Esophagus muscularis mucosa (tissue), 4 donors: ENCODE measurements at regions not wholly inside any gene's neighbourhood (a gene's known extent, or its start where the extent isn't known, plus 50 kb on each side); places are given as distances from the start of the nearest gene placed in this dataset.

Source experiments
- DNase-seq: peaks from one replicate; pipeline ENCODE4 v3.0.0-alpha.2; 2017; ENCODE audit errors: extremely low spot score
- H3K27ac ChIP-seq, 4 donors: fragments of 200-600 bp; sonication (generic); replicated peaks in 1 of 4; 1 replicate in 3 of 4; 2 replicates in 1 of 4; pipeline ENCODE4 v1.5.1; 2016 to 2019; ENCODE audit warnings: mild to moderate bottlenecking in 1 of 4
- H3K27me3 ChIP-seq, 4 donors: fragments of 200-600 bp; sonication (generic); one replicate each; pipeline versions ENCODE4 v1.5.1 to v1.6.0; 2016 to 2019
- H3K36me3 ChIP-seq, 4 donors: fragments of 200-600 bp; sonication (generic); one replicate each; pipeline ENCODE4 v1.5.1; 2016 to 2019
- H3K4me1 ChIP-seq, 4 donors: fragments of 200-600 bp; sonication (generic); one replicate each; pipeline ENCODE4 v1.5.1; 2016 to 2019
- H3K4me3 ChIP-seq, 4 donors: fragments of 200-600 bp; sonication (generic); 1 replicate in 2 of 4; 2 replicates in 2 of 4; pipeline ENCODE4 v1.5.1; 2016 to 2019; ENCODE audit warnings: mild to moderate bottlenecking in 4 of 4, moderate library complexity in 1 of 4
- H3K9me3 ChIP-seq, 4 donors: fragments of 200-600 bp; sonication (generic); 1 replicate in 3 of 4; 2 replicates in 1 of 4; pipeline ENCODE4 v1.5.1; 2016 to 2019
- CTCF ChIP-seq, 3 experiments: fragments of 200-600 bp in 2 of 3; fragments of 450-650 bp in 1 of 3; sonication (generic) in 2 of 3; IDR thresholded peaks; one replicate each; pipeline ENCODE4 v1.5.1; 2017 to 2019; ENCODE audit warnings: antibody characterized with exemption in 3 of 3, mild to moderate bottlenecking in 2 of 3, moderate library complexity in 1 of 3
- EP300 ChIP-seq: sonication (generic); formaldehyde crosslinking; IDR thresholded peaks from one replicate; pipeline ENCODE4 v1.6.1; 2017; ENCODE audit warnings: antibody characterized with exemption
- POLR2A ChIP-seq: fragments of 450-650 bp; IDR thresholded peaks from one replicate; pipeline ENCODE4 v1.6.1; 2017; ENCODE audit warnings: antibody characterized with exemption, moderate library complexity, mild to moderate bottlenecking, low read depth
- POLR2AphosphoS5 ChIP-seq, 2 donors: sonication (generic); formaldehyde crosslinking; IDR thresholded peaks; one replicate each; pipeline ENCODE4 v1.6.1; 2017; ENCODE audit warnings: antibody characterized with exemption in 2 of 2
- WGBS: methylation state at CpG from one replicate; pipeline ENCODE4 v1.1.5; 2018; 5-methylcytosine and 5-hydroxymethylcytosine counted together
- intact Hi-C: fragments of 100-400 bp; cut with DNase I; formaldehyde crosslinking; loops from one replicate; pipeline ENCODE4 v1.15.1; 2023

DNA sequence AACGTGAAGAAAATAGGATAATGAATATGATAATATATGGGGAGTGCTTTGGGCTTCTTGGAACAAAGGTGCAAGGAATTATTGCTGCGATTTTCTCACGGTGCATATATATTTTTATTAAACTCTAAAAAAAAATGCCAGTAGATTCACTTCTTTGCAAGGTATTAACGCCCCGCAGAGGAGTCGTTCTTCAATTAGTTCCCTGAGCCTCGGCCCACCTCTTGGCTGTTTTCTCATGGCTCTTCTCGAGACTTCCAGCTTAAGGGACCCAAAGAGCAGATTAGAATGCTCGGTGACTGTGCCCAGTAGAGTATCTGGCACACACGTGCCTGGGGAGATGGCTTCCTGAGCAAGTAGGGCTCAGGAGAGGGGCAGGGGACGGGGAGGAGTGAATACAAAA lies 367.4 kb downstream of the MID1IP1 start:
- H3K27ac ChIP-seq: no peak overlapping the region
- H3K9me3 ChIP-seq: no peaks in the 10 kb centered on the region
- DNase-seq: no peak
- no peak for TF ChIP-seq EP300
- TF ChIP-seq CTCF (IDR thresholded peaks at IDR 0.05): no peak
- no peak for TF ChIP-seq POLR2A
- no peak for TF ChIP-seq POLR2AphosphoS5 (IDR thresholded peaks at IDR 0.05)
- H3K27me3 ChIP-seq: no peaks in the 10 kb centered on the region
- 80% methylated on average over 11 of the region's 11 CpGs for WGBS
- H3K4me1 ChIP-seq: no peaks in the 10 kb centered on the region
- intact Hi-C loops: no loop called here
- no peaks in the 10 kb centered on the region for H3K36me3 ChIP-seq
- H3K4me3 ChIP-seq: no peak overlapping the region

DNA sequence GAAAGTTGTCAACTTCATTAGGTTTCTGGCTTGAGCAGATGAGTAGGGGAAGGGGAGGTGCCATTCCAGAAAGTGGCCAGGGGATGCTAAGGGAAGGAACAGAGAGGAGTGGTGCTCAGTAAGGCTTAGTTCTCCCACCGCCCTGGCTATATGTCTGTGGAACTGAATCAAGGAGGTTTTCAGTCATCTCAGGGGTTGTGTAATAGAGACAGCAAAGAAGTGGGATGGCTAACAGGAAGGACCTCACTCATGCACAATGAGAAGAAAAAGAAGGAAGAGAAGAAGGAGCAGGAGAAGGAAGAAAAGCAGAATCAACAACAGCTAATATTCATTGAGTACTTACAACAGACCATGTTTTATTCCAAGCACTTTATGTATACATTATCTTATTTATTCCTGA lies 368.7 kb downstream of the MID1IP1 start:
- intact Hi-C loops: no loop called here
- no peaks in the 10 kb centered on the region for H3K36me3 ChIP-seq
- 67% methylated on average over 1 of the region's 1 CpG for WGBS

GRCh38 chrX:39170464-39170863 lies 369.2 kb downstream of the MID1IP1 start:
- no peak for DNase-seq
- H3K36me3 ChIP-seq: no peaks in the 10 kb centered on the region
- 94% methylated on average over 3 of the region's 3 CpGs for WGBS

More for the DNA sequence above, 368.7 kb downstream of the MID1IP1 start:
- DNase-seq: no peak
- Histone ChIP-seq H3K4me3 (no peak overlapping the region), H3K27me3 (no peaks in the 10 kb centered on the region), H3K27ac (no peak overlapping the region), H3K4me1 (peaks cover 0 to 7% (median 6%) of the 10 kb centered on the region in 4 donors), H3K9me3 (no peaks in the 10 kb centered on the region)
- TF ChIP-seq CTCF (IDR thresholded peaks at IDR 0.05): no peak
- TF ChIP-seq EP300: no peak
- no peak for TF ChIP-seq POLR2AphosphoS5 (IDR thresholded peaks at IDR 0.05)
- no peak for TF ChIP-seq POLR2A

GRCh38 chrX:39171686-39172085 lies 370.4 kb downstream of the MID1IP1 start:
- H3K4me3 ChIP-seq: no peak overlapping the region
- H3K4me1 ChIP-seq: peaks cover 0 to 15% (median 12%) of the 10 kb centered on the region in 4 donors
- H3K27me3 ChIP-seq: no peaks in the 10 kb centered on the region
- no peak overlapping the region for H3K27ac ChIP-seq
- H3K9me3 ChIP-seq: no peaks in the 10 kb centered on the region
- intact Hi-C loops: no loop called here
- TF ChIP-seq POLR2A (no peak), POLR2AphosphoS5 (IDR thresholded peaks at IDR 0.05) (no peak), EP300 (no peak), CTCF (IDR thresholded peaks at IDR 0.05) (no peak)
- DNase-seq: no peak
- H3K36me3 ChIP-seq: no peaks in the 10 kb centered on the region
- 86% methylated on average over 3 of the region's 3 CpGs for WGBS

More at GRCh38 chrX:39170464-39170863, 369.2 kb downstream of the MID1IP1 start:
- H3K27me3 ChIP-seq: no peaks in the 10 kb centered on the region
- peaks cover 0 to 12% (median 11%) of the 10 kb centered on the region in 4 donors for H3K4me1 ChIP-seq
- intact Hi-C loops: no loop called here
- no peak for TF ChIP-seq POLR2A
- TF ChIP-seq POLR2AphosphoS5 (IDR thresholded peaks at IDR 0.05): no peak
- no peak for TF ChIP-seq CTCF (IDR thresholded peaks at IDR 0.05)
- no peak for TF ChIP-seq EP300
- H3K27ac ChIP-seq: no peak overlapping the region
- H3K4me3 ChIP-seq: no peak overlapping the region
- H3K9me3 ChIP-seq: no peaks in the 10 kb centered on the region

DNA sequence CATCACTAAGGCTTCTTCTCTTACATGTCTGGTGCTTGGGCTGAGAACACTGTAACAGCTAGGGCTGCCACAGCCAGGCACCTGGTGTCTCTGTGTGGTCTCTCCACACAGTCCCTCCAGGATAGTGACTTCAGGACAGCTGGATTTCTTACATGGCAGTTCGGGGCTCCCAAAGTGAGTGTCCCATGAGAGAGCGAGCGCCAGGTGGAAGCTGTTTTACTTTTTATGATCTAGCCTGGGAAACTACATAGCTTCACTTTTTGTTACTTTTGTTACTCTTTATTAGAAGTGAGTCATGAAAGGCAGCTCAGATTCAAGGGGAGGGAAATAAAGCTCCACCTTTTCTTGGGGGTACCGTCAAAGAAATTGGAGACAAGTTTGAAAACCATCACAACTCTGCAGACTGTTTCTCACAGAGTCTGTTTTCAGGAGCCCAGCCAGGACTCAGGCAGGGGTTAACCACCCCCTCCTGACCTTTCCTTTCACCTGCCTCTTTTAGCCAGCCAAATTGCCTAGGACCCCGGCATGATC lies 373.0 kb downstream of the MID1IP1 start:
- 66% methylated on average over 5 of the region's 5 CpGs for WGBS
- H3K27ac ChIP-seq: peak overlapping the region in 1 of 4 donors; percentile 4
- DNase-seq: no peak
- H3K27me3 ChIP-seq: no peaks in the 10 kb centered on the region
- TF ChIP-seq EP300: no peak
- no peak for TF ChIP-seq CTCF (IDR thresholded peaks at IDR 0.05)
- no peak for TF ChIP-seq POLR2AphosphoS5 (IDR thresholded peaks at IDR 0.05)
- TF ChIP-seq POLR2A: no peak
- no peaks in the 10 kb centered on the region for H3K36me3 ChIP-seq
- H3K4me1 ChIP-seq: peaks cover 0 to 15% (median 12%) of the 10 kb centered on the region in 4 donors
- intact Hi-C loops: no loop called here
- H3K4me3 ChIP-seq: peak overlapping the region in 3 of 4 donors; percentile 18 to 38 (median 30)
- H3K9me3 ChIP-seq: no peaks in the 10 kb centered on the region
